IMR-90 (cell line): ENCODE measurements at regions not wholly inside any gene's neighbourhood (a gene's known extent, or its start where the extent isn't known, plus 50 kb on each side); places are given as distances from the start of the nearest gene placed in this dataset.

Source experiments
- ATAC-seq: fragments of 200-7000 bp; cut with Tn5 transposase; 2 replicates; pipeline ENCODE4 v1.9.1; 2020; ENCODE audit warnings: low read depth, mild to moderate bottlenecking, moderate library complexity
- BruUV-seq: library from RNA; stranded (reverse); fragments of 400-500 nt; replicated peaks from 2 replicates; lab custom pipeline; 2021; lab: Mats Ljungman, UMichigan
- CTCF ChIA-PET: fragments of 300-600 bp; formaldehyde crosslinking; extraction: SDS; loops from one replicate; lab custom pipeline; 2021; ENCODE audit warnings: antibody characterized with exemption; lab: Yijun Ruan, JAX
- POLR2A ChIA-PET: fragments of 300-600 bp; sonication (Branson Sonifier 250); formaldehyde crosslinking; loops from one replicate; lab custom pipeline; 2022; ENCODE audit warnings: antibody characterized with exemption; ENCODE audit not compliant: unreplicated experiment; lab: Charles Lee
- DNase-seq: peaks from one replicate; pipeline ENCODE4 v3.0.0; 2013
- H2AFZ ChIP-seq: replicated peaks from 2 replicates; pipeline ENCODE3; 2013; ENCODE audit warnings: low read length, mild to moderate bottlenecking; ENCODE audit not compliant: poor library complexity
- H2AK5ac ChIP-seq: 2 replicates; pipeline ENCODE4 v1.6.1; 2013; ENCODE audit warnings: low read depth, low read length, inconsistent platforms
- H2AK9ac ChIP-seq: replicated peaks from 2 replicates; pipeline ENCODE3; 2013; ENCODE audit warnings: mild to moderate bottlenecking, low read depth, low read length, moderate library complexity; ENCODE audit not compliant: poor library complexity
- H2BK120ac ChIP-seq: 2 replicates; pipeline ENCODE4 v1.6.1; 2013; ENCODE audit warnings: low read depth, low read length, inconsistent platforms
- H2BK15ac ChIP-seq: 3 replicates; pipeline ENCODE4 v1.6.1; 2013; ENCODE audit warnings: low read depth, low read length, inconsistent platforms
- H2BK20ac ChIP-seq: 2 replicates; pipeline ENCODE4 v1.6.1; 2013; ENCODE audit warnings: low read depth, mild to moderate bottlenecking, inconsistent platforms, low read length, moderate library complexity
- H2BK5ac ChIP-seq: 2 replicates; pipeline ENCODE4 v1.6.1; 2013; ENCODE audit warnings: mild to moderate bottlenecking, low read depth, low read length, inconsistent platforms; ENCODE audit not compliant: poor library complexity, severe bottlenecking
- H3K14ac ChIP-seq: replicated peaks from 2 replicates; pipeline ENCODE4 v1.6.1; 2013; ENCODE audit warnings: low read depth, low read length, inconsistent platforms
- H3K18ac ChIP-seq: 2 replicates; pipeline ENCODE4 v1.6.1; 2013; ENCODE audit warnings: low read depth, low read length, control low read depth
- H3K23ac ChIP-seq: 2 replicates; pipeline ENCODE4 v1.6.1; 2013; ENCODE audit warnings: low read depth, low read length, inconsistent platforms
- H3K27ac ChIP-seq: 2 replicates; pipeline ENCODE4 v1.5.1; 2013; ENCODE audit warnings: mild to moderate bottlenecking, control low read depth, low read length; ENCODE audit not compliant: insufficient read depth
- H3K27me3 ChIP-seq: 2 replicates; pipeline ENCODE4 v1.6.1; 2013; ENCODE audit warnings: low read length; ENCODE audit not compliant: control insufficient read depth, insufficient read depth
- H3K36me3 ChIP-seq: 2 replicates; pipeline ENCODE4 v1.6.1; 2013; ENCODE audit warnings: low read length, mixed read lengths; ENCODE audit not compliant: control insufficient read depth, insufficient read depth
- H3K4ac ChIP-seq: 2 replicates; pipeline ENCODE4 v1.6.1; 2013; ENCODE audit warnings: low read depth, low read length, inconsistent platforms
- H3K4me1 ChIP-seq: 2 replicates; pipeline ENCODE4 v1.6.1; 2013; ENCODE audit warnings: low read length, mixed read lengths; ENCODE audit not compliant: control insufficient read depth, insufficient read depth
- H3K4me2 ChIP-seq: 2 replicates; pipeline ENCODE4 v1.6.1; 2013; ENCODE audit warnings: low read depth, mild to moderate bottlenecking, control low read depth, low read length, moderate library complexity
- H3K4me3 ChIP-seq: 2 replicates; pipeline ENCODE4 v1.5.1; 2013; ENCODE audit warnings: low read depth, mild to moderate bottlenecking, control low read depth, low read length, moderate library complexity; ENCODE audit not compliant: insufficient read depth
- H3K56ac ChIP-seq: 2 replicates; pipeline ENCODE4 v1.6.1; 2013; ENCODE audit warnings: low read length, inconsistent platforms; ENCODE audit not compliant: insufficient read depth; ENCODE audit errors: extremely low read depth
- H3K79me1 ChIP-seq, 2 experiments: 2 replicates each; pipeline ENCODE4 v1.6.1; 2013; ENCODE audit warnings: low read length in 2 of 2, inconsistent platforms in 1 of 2, low read depth in 1 of 2
- H3K9ac ChIP-seq: 2 replicates; pipeline ENCODE4 v1.6.1; 2013; ENCODE audit warnings: low read depth, low read length, control low read depth
- H3K9me1 ChIP-seq: 2 replicates; pipeline ENCODE4 v1.6.1; 2013; ENCODE audit warnings: low read length, inconsistent platforms; ENCODE audit not compliant: insufficient read depth
- H3K9me3 ChIP-seq: 2 replicates; pipeline ENCODE4 v1.6.1; 2013; ENCODE audit warnings: low read length; ENCODE audit not compliant: control insufficient read depth, insufficient read depth
- H4K20me1 ChIP-seq: 2 replicates; pipeline ENCODE4 v1.6.1; 2013; ENCODE audit warnings: low read length, inconsistent platforms; ENCODE audit not compliant: insufficient read depth
- H4K5ac ChIP-seq: 2 replicates; pipeline ENCODE4 v1.6.1; 2013; ENCODE audit warnings: mild to moderate bottlenecking, low read depth, low read length, control low read depth
- H4K8ac ChIP-seq, 2 experiments: 2 replicates each; pipeline ENCODE4 v1.6.1; 2013; ENCODE audit warnings: low read depth in 2 of 2, low read length in 2 of 2, control low read depth in 1 of 2, inconsistent platforms in 1 of 2
- H4K91ac ChIP-seq: 2 replicates; pipeline ENCODE4 v1.6.1; 2013; ENCODE audit warnings: low read depth, low read length, inconsistent platforms; ENCODE audit not compliant: insufficient read depth
- CHD1 ChIP-seq: IDR thresholded peaks from 2 replicates; pipeline ENCODE4 v1.6.1; 2012; ENCODE audit warnings: low read depth, low read length, improper control_type of control experiment
- MAFK ChIP-seq: IDR thresholded peaks from 2 replicates; pipeline ENCODE4 v1.6.1; 2012; ENCODE audit warnings: low read depth, low read length, improper control_type of control experiment
- WGBS, 2 experiments: methylation state at CpG; one replicate each; pipeline versions ENCODE4 v1.1.5 to v1.1.7; 2013; ENCODE audit warnings: missing lambda C conversion rate in 2 of 2; ENCODE audit not compliant: insufficient read length in 1 of 2; ENCODE audit errors: extremely low coverage in 2 of 2; 5-methylcytosine and 5-hydroxymethylcytosine counted together
- dilution Hi-C: fragments of 300-500 bp; cut with HindIII; formaldehyde crosslinking; loops from one replicate; pipeline ENCODE4 v1.14.3; 2018; ENCODE audit warnings: low sequenced_read_pairs; ENCODE audit not compliant: unreplicated experiment
- in situ Hi-C: fragments of 300-500 bp; cut with MboI; formaldehyde crosslinking; loops from 3 replicates; pipeline ENCODE4 v1.14.3; 2019; ENCODE audit warnings: low sequenced_read_pairs, inconsistent platforms, mixed read lengths
- intact Hi-C: fragments of 100-400 bp; cut with micrococcal nuclease; formaldehyde crosslinking; loops from 2 replicates; pipeline ENCODE4 v1.10.0; 2022

DNA sequence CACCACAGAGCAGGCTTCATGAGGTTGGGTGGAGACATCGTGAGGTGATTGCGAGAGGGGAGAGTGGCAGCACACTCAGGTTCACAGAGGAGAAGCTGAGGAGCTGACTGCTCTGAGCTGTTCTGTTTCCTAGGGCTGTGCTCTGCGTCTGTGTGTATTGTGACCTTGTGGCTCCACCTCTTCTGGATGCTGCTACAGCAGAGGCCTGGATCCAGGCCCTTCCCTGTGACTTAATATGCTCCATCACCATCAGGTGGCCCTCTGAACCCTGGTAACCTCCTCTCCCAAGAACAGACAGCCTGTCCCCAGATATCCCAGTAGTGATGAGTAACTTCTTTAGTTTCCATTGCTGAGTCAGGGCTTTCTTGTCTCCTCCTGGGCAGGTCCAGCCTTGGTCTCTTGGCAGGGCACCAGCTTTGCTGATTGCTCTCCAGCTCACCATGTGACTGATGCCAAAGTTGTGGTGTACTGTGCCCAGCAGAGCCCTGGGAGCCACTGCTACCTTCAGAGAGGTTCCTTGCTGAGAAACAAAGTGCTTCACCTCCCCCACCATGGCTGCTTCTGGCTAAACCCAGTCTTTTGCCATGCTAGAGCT, 212.8 kb upstream of the CHD1 start:
- no peak overlapping the region for H2AFZ ChIP-seq
- H4K91ac ChIP-seq, result no peak overlapping the region
- H3K79me1 ChIP-seq, result no peaks in the 10 kb centered on the region
- H3K27me3 ChIP-seq, result no peaks in the 10 kb centered on the region
- H3K9me3 ChIP-seq, result peaks cover 5% of the 10 kb centered on the region; the same call in 1 of the 2 replicates
- no peak overlapping the region for H3K23ac ChIP-seq
- no peak overlapping the region for H4K8ac ChIP-seq
- DNase-seq (no peak), ATAC-seq (no peak)
- no peak overlapping the region for H2BK15ac ChIP-seq
- no peak overlapping the region for H2BK20ac ChIP-seq
- BruUV-seq, result no TSS peak
- no peak overlapping the region for H3K4me2 ChIP-seq
- POLR2A ChIA-PET, result no interaction called here
- H3K14ac ChIP-seq, result no peak overlapping the region
- H3K9me1 ChIP-seq, result no peaks in the 10 kb centered on the region
- H3K36me3 ChIP-seq, result no peaks in the 10 kb centered on the region
- CTCF ChIA-PET, result no interaction called here
- H2AK9ac ChIP-seq, result no peak overlapping the region
- no peak overlapping the region for H2BK5ac ChIP-seq
- H3K27ac ChIP-seq, result no peak overlapping the region
- 50% methylated on average over 2 of the region's 3 CpGs; no CpG with 5 or more reads in 1 of the 2 experiments for WGBS, 2 experiments
- no peak overlapping the region for H3K9ac ChIP-seq
- H4K5ac ChIP-seq, result no peak overlapping the region
- H3K4me1 ChIP-seq, result no peaks in the 10 kb centered on the region
- no peak overlapping the region for H2AK5ac ChIP-seq
- no peak overlapping the region for H3K56ac ChIP-seq
- intact Hi-C loops (no loop called here), in situ Hi-C loops (no loop called here), dilution Hi-C loops (no loop called here)
- H3K4ac ChIP-seq, result no peak overlapping the region
- no peak overlapping the region for H3K18ac ChIP-seq
- TF ChIP-seq CHD1, result no peak
- 0 out of 2 replicates have a peak, but pooled peaks have one; percentile 19 for TF ChIP-seq MAFK
- no peak overlapping the region for H2BK120ac ChIP-seq
- H4K20me1 ChIP-seq, result no peaks in the 10 kb centered on the region
- no peak overlapping the region for H3K4me3 ChIP-seq
